Lower lobe of right lung (tissue), 2 donors: ENCODE measurements at regions not wholly inside any gene's neighbourhood (a gene's known extent, or its start where the extent isn't known, plus 50 kb on each side); places are given as distances from the start of the nearest gene placed in this dataset.
"Not testable (repeated sequence)": the region's sequence is repeated elsewhere in the genome, so short reads cannot be mapped to it uniquely, and the experiment has no call there.

ENCODE experiments used
- ATAC-seq, 2 donors: fragments of 200-7000 bp; cut with Tn5 transposase; one replicate each; pipeline ENCODE4 v1.9.1; 2020 to 2022; ENCODE audit warnings: mild to moderate bottlenecking in 2 of 2, moderate library complexity in 2 of 2
- DNase-seq: peaks from one replicate; pipeline ENCODE4 v3.0.0-alpha.2; 2020
- H3K27ac ChIP-seq: fragments of 200-600 bp; one replicate; pipeline ENCODE4 v1.8.0; 2022
- H3K27me3 ChIP-seq: fragments of 200-600 bp; one replicate; pipeline ENCODE4 v1.8.0; 2022; ENCODE audit warnings: low read depth
- H3K36me3 ChIP-seq: fragments of 200-600 bp; one replicate; pipeline ENCODE4 v1.8.0; 2022; ENCODE audit warnings: mild to moderate bottlenecking
- H3K4me1 ChIP-seq: fragments of 200-600 bp; one replicate; pipeline ENCODE4 v1.8.0; 2022
- H3K4me3 ChIP-seq: fragments of 200-600 bp; one replicate; pipeline ENCODE4 v1.8.0; 2022; ENCODE audit warnings: mild to moderate bottlenecking
- H3K9me3 ChIP-seq: fragments of 200-600 bp; one replicate; pipeline ENCODE4 v1.8.0; 2022
- CTCF ChIP-seq: fragments of 200-600 bp; IDR thresholded peaks from one replicate; pipeline ENCODE4 v1.8.0; 2022; ENCODE audit warnings: antibody characterized with exemption, mild to moderate bottlenecking
- intact Hi-C: fragments of 100-400 bp; cut with DNase I; formaldehyde crosslinking; loops from one replicate; pipeline ENCODE4 v1.11.0; 2022
- donor health status: DM: no; HTN: yes; CAD: no; lungs with severe emphysema.

- ATAC-seq (no peak), DNase-seq (no peak)
- intact Hi-C loops = no loop called here
- no peak overlapping the region for H3K27ac ChIP-seq
- H3K36me3 ChIP-seq = no peaks in the 10 kb centered on the region
- no peaks in the 10 kb centered on the region for H3K4me1 ChIP-seq
- H3K9me3 ChIP-seq = no peaks in the 10 kb centered on the region
- no peak for TF ChIP-seq CTCF
- no peak overlapping the region for H3K4me3 ChIP-seq
- H3K27me3 ChIP-seq = no peaks in the 10 kb centered on the region
These were observed 199.6 kb upstream of the ALG10B start for GRCh38 chr12:38116968-38117367.

- DNase-seq (no peak), ATAC-seq (no peak)
- intact Hi-C loops = no loop called here
- H3K9me3 ChIP-seq = no peaks in the 10 kb centered on the region
- no peak for TF ChIP-seq CTCF
- no peaks in the 10 kb centered on the region for H3K27me3 ChIP-seq
- H3K36me3 ChIP-seq = no peaks in the 10 kb centered on the region
- H3K4me3 ChIP-seq = no peak overlapping the region
- no peaks in the 10 kb centered on the region for H3K4me1 ChIP-seq
- H3K27ac ChIP-seq = no peak overlapping the region
These were observed 197.9 kb upstream of the ALG10B start for GRCh38 chr12:38118632-38119031.

- Histone ChIP-seq H3K4me1 (no peaks in the 10 kb centered on the region), H3K27me3 (no peaks in the 10 kb centered on the region), H3K4me3 (no peak overlapping the region), H3K27ac (no peak overlapping the region), H3K36me3 (no peaks in the 10 kb centered on the region), H3K9me3 (no peaks in the 10 kb centered on the region)
- DNase-seq (no peak), ATAC-seq (no peak)
- intact Hi-C loops = no loop called here
- TF ChIP-seq CTCF = no peak
These were observed 196.1 kb upstream of the ALG10B start for GRCh38 chr12:38120438-38120837.

- H3K27me3 ChIP-seq, H3K9me3 ChIP-seq, intact Hi-C loops, H3K36me3 ChIP-seq, H3K4me3 ChIP-seq, H3K4me1 ChIP-seq, ATAC-seq, DNase-seq, H3K27ac ChIP-seq: not testable (repeated sequence)
These were observed 193.5 kb upstream of the ALG10B start for GRCh38 chr12:38123028-38123427.

- H3K4me3 ChIP-seq = no peak overlapping the region
- H3K27me3 ChIP-seq = no peaks in the 10 kb centered on the region
These were observed 192.9 kb upstream of the ALG10B start for GRCh38 chr12:38123566-38124246.

More at GRCh38 chr12:38123566-38124246, 192.9 kb upstream of the ALG10B start:
- no peak for TF ChIP-seq CTCF
- H3K36me3 ChIP-seq = no peaks in the 10 kb centered on the region
- intact Hi-C loops = no loop called here
- DNase-seq (no peak), ATAC-seq (no peak)
- H3K9me3 ChIP-seq = no peaks in the 10 kb centered on the region
- no peak overlapping the region for H3K27ac ChIP-seq
- no peaks in the 10 kb centered on the region for H3K4me1 ChIP-seq
